Uterus (tissue), 2 donors: ENCODE measurements at regions not wholly inside any gene's neighbourhood (a gene's known extent, or its start where the extent isn't known, plus 50 kb on each side); places are given as distances from the start of the nearest gene placed in this dataset.

ENCODE experiments used
- POLR2A ChIP-seq, 2 donors: fragments of 450-650 bp; IDR thresholded peaks; one replicate each; pipeline ENCODE4 v1.6.1; 2016; ENCODE audit warnings: antibody characterized with exemption in 2 of 2, mild to moderate bottlenecking in 1 of 2, moderate library complexity in 1 of 2
- TF ChIP-seq, protein P1 (sequence below), 4 experiments: fragments of 200-600 bp in 2 of 4; fragments of 450-650 bp in 2 of 4; sonication (generic) in 2 of 4; IDR thresholded peaks; one replicate each; pipeline ENCODE4 v1.5.1; 2016 to 2019; ENCODE audit warnings: antibody characterized with exemption in 4 of 4, mild to moderate bottlenecking in 2 of 4, moderate library complexity in 1 of 4

DNA sequence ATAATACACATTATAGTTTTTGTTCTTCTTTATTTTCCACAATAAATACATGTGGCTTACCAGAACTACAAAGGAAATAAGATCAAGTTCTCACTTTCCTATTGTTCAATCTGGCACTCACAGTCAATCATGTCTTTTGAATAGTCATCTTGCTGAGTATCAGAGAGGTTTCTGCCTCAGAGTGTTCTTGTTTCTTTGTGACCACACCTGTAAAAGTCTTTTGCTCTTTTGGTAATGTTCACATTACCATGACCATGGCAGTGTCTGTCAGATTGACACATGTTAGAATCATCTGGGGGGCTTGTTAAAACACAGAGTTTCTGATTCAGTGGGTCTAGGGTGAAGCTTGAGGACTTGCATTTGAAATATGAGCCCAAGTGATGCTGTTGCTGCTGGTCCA is 135.0 kb downstream of the SATB1 start:
- TF ChIP-seq, protein P1, sequence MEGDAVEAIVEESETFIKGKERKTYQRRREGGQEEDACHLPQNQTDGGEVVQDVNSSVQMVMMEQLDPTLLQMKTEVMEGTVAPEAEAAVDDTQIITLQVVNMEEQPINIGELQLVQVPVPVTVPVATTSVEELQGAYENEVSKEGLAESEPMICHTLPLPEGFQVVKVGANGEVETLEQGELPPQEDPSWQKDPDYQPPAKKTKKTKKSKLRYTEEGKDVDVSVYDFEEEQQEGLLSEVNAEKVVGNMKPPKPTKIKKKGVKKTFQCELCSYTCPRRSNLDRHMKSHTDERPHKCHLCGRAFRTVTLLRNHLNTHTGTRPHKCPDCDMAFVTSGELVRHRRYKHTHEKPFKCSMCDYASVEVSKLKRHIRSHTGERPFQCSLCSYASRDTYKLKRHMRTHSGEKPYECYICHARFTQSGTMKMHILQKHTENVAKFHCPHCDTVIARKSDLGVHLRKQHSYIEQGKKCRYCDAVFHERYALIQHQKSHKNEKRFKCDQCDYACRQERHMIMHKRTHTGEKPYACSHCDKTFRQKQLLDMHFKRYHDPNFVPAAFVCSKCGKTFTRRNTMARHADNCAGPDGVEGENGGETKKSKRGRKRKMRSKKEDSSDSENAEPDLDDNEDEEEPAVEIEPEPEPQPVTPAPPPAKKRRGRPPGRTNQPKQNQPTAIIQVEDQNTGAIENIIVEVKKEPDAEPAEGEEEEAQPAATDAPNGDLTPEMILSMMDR (IDR thresholded peaks at IDR 0.05), result no peak
- no peak for TF ChIP-seq POLR2A (IDR thresholded peaks at IDR 0.05)
